GM23338 (cell line): ENCODE measurements at regions not wholly inside any gene's neighbourhood (a gene's known extent, or its start where the extent isn't known, plus 50 kb on each side); places are given as distances from the start of the nearest gene placed in this dataset.

Experiments used
- ATAC-seq: fragments of 200-7000 bp; cut with Tn5 transposase; 3 replicates; pipeline ENCODE4 v1.9.1; 2020
- DNase-seq: peaks from one replicate; pipeline ENCODE4 v3.0.0-alpha.2; 2015; ENCODE audit warnings: low spot score
- H2AFZ ChIP-seq: fragments of 200-600 bp; sonication (generic); 2 replicates; pipeline ENCODE4 v1.8.0; 2016; ENCODE audit warnings: antibody characterized with exemption, mild to moderate bottlenecking, moderate library complexity
- H3F3A ChIP-seq: fragments of 200-600 bp; sonication (generic); replicated peaks from 2 replicates; pipeline ENCODE4 v1.8.0; 2017; ENCODE audit warnings: antibody characterized with exemption, mixed run types, low read depth
- H3K27ac ChIP-seq: fragments of 200-600 bp; sonication (generic); 2 replicates; pipeline ENCODE4 v1.6.1; 2016; ENCODE audit warnings: low read depth
- H3K27me3 ChIP-seq: fragments of 200-600 bp; sonication (generic); 2 replicates; pipeline ENCODE4 v1.8.0; 2016; ENCODE audit warnings: mild to moderate bottlenecking, mixed run types, moderate library complexity; ENCODE audit not compliant: insufficient read depth
- H3K36me3 ChIP-seq: fragments of 200-600 bp; sonication (generic); 2 replicates; pipeline ENCODE4 v1.8.0; 2016; ENCODE audit warnings: mild to moderate bottlenecking; ENCODE audit not compliant: insufficient read depth
- H3K4me1 ChIP-seq: fragments of 200-600 bp; sonication (generic); 2 replicates; pipeline ENCODE4 v1.8.0; 2016; ENCODE audit warnings: mild to moderate bottlenecking, moderate library complexity; ENCODE audit not compliant: insufficient read depth
- H3K4me2 ChIP-seq: fragments of 200-600 bp; sonication (generic); 2 replicates; pipeline ENCODE4 v1.7.1; 2017; ENCODE audit warnings: mixed run types
- H3K4me3 ChIP-seq: fragments of 200-600 bp; sonication (generic); 2 replicates; pipeline ENCODE4 v1.6.1; 2016; ENCODE audit warnings: mixed run types
- H3K79me2 ChIP-seq: fragments of 200-600 bp; sonication (generic); replicated peaks from 2 replicates; pipeline ENCODE4 v1.8.0; 2017; ENCODE audit warnings: mild to moderate bottlenecking; ENCODE audit not compliant: insufficient read depth
- H3K9me2 ChIP-seq: fragments of 200-600 bp; sonication (generic); 2 replicates; pipeline ENCODE4 v1.8.0; 2017; ENCODE audit not compliant: insufficient read depth
- H4K20me1 ChIP-seq: fragments of 200-600 bp; sonication (generic); replicated peaks from 2 replicates; pipeline ENCODE4 v1.8.0; 2017; ENCODE audit warnings: mild to moderate bottlenecking; ENCODE audit not compliant: insufficient read depth
- H3K27ac Mint-ChIP-seq: 2 replicates; pipeline ENCODE4 v1.8.0; 2020; ENCODE audit warnings: inconsistent platforms, mild to moderate bottlenecking, moderate library complexity, mixed read lengths
- H3K27me3 Mint-ChIP-seq: 3 replicates; pipeline ENCODE4 v1.8.0; 2022; ENCODE audit warnings: low read depth, mild to moderate bottlenecking, moderate library complexity, mixed read lengths, inconsistent platforms; ENCODE audit not compliant: insufficient read depth, poor library complexity
- H3K36me3 Mint-ChIP-seq: 3 replicates; pipeline ENCODE4 v1.8.0; 2021; ENCODE audit warnings: low read depth, mild to moderate bottlenecking, inconsistent platforms, moderate library complexity, mixed read lengths
- H3K4me1 Mint-ChIP-seq: 3 replicates; pipeline ENCODE4 v1.8.0; 2020; ENCODE audit warnings: mild to moderate bottlenecking, inconsistent platforms, mixed read lengths
- H3K4me3 Mint-ChIP-seq: 3 replicates; pipeline ENCODE4 v1.8.0; 2021; ENCODE audit warnings: moderate library complexity, mild to moderate bottlenecking, inconsistent platforms, mixed read lengths
- H3K9me3 Mint-ChIP-seq: 3 replicates; pipeline ENCODE4 v1.8.0; 2020; ENCODE audit warnings: moderate library complexity, mild to moderate bottlenecking, inconsistent platforms, mixed read lengths
- CREB1 ChIP-seq: fragments of 250-450 bp; sonication (Bioruptor Pico); IDR thresholded peaks from 2 replicates; pipeline ENCODE4 v1.5.0; 2020; ENCODE audit warnings: low read depth, mild to moderate bottlenecking, moderate library complexity
- CTCF ChIP-seq, 2 experiments: fragments of 200-600 bp in 1 of 2; sonication (generic) in 1 of 2; conservative IDR thresholded peaks; 2 replicates each; pipeline versions ENCODE4 v1.5.1 to v1.6.1; 2016 to 2017; ENCODE audit warnings: antibody characterized with exemption in 2 of 2, low read depth in 2 of 2, mild to moderate bottlenecking in 2 of 2, moderate library complexity in 1 of 2
- ETS1 ChIP-seq: IDR thresholded peaks from 2 replicates; pipeline ENCODE4 v1.6.1; 2016; ENCODE audit warnings: antibody characterized with exemption
- EZH2 ChIP-seq: fragments of 200-600 bp; sonication (generic); IDR thresholded peaks from one replicate; pipeline ENCODE4 v1.8.0; 2017; ENCODE audit warnings: antibody characterized with exemption, mild to moderate bottlenecking, low read depth; ENCODE audit not compliant: unreplicated experiment
- EZH2phosphoT487 ChIP-seq: fragments of 200-600 bp; sonication (generic); IDR thresholded peaks from one replicate; pipeline ENCODE4 v1.8.1; 2018; ENCODE audit warnings: antibody characterized with exemption; ENCODE audit not compliant: unreplicated experiment
- POLR2AphosphoS5 ChIP-seq: IDR thresholded peaks from 2 replicates; pipeline ENCODE4 v1.6.1; 2016; ENCODE audit warnings: antibody characterized with exemption, low read depth
- STAT1 ChIP-seq: IDR thresholded peaks from one replicate; pipeline ENCODE4 v1.6.1; 2016; ENCODE audit warnings: antibody characterized with exemption; ENCODE audit not compliant: unreplicated experiment
- ZNF114 ChIP-seq: fragments of 250-450 bp; sonication (Bioruptor Pico); IDR thresholded peaks from 2 replicates; pipeline ENCODE4 v1.5.0; 2020; ENCODE audit warnings: mild to moderate bottlenecking, moderate library complexity
- ZNF331 ChIP-seq: fragments of 250-450 bp; sonication (Bioruptor Pico); IDR thresholded peaks from 2 replicates; pipeline ENCODE4 v1.5.0; 2020; ENCODE audit warnings: low read depth, mild to moderate bottlenecking, moderate library complexity
- ZNF462 ChIP-seq: fragments of 250-450 bp; sonication (Bioruptor Pico); IDR thresholded peaks from 2 replicates; pipeline ENCODE4 v1.5.0; 2020; ENCODE audit warnings: mild to moderate bottlenecking, moderate library complexity

- no peaks in the 10 kb centered on the region for H3K79me2 ChIP-seq
- no peak overlapping the region for H3K4me2 ChIP-seq
- no peak for TF ChIP-seq CTCF (conservative IDR thresholded peaks at IDR 0.05; ENCODE audit: low read depth in 2 of 2)
- TF ChIP-seq POLR2AphosphoS5 = no peak
- no peak for TF ChIP-seq ZNF114
- H3K4me3 ChIP-seq = no peak overlapping the region
- H3K9me3 Mint-ChIP-seq = peaks cover 47% of the 10 kb centered on the region
- no peak overlapping the region for H2AFZ ChIP-seq
- H3K27ac ChIP-seq = no peak overlapping the region
- H3K4me1 ChIP-seq = no peaks in the 10 kb centered on the region
- no peaks in the 10 kb centered on the region for H3K27me3 ChIP-seq
- peaks cover 39% of the 10 kb centered on the region for H3K36me3 Mint-ChIP-seq
- no peaks in the 10 kb centered on the region for H3F3A ChIP-seq
- no peaks in the 10 kb centered on the region for H3K36me3 ChIP-seq
- peaks cover 2% of the 10 kb centered on the region for H3K27me3 Mint-ChIP-seq
- ATAC-seq = no peak
- H3K4me1 Mint-ChIP-seq = no peaks in the 10 kb centered on the region
- no peak for DNase-seq
- H3K27ac Mint-ChIP-seq = no peak overlapping the region
- no peaks in the 10 kb centered on the region for H3K9me2 ChIP-seq
- no peaks in the 10 kb centered on the region for H4K20me1 ChIP-seq
- no peak overlapping the region for H3K4me3 Mint-ChIP-seq
These were observed 503.6 kb upstream of the ZFP42 start for GRCh38 chr4:187491959-187492358.

- Mint-ChIP-seq H3K36me3 (peaks cover 25% of the 10 kb centered on the region), H3K4me3 (no peak overlapping the region), H3K9me3 (peaks cover 32% of the 10 kb centered on the region), H3K27me3 (no peaks in the 10 kb centered on the region), H3K27ac (no peak overlapping the region), H3K4me1 (no peaks in the 10 kb centered on the region)
- Histone ChIP-seq H2AFZ (no peak overlapping the region), H3K36me3 (no peaks in the 10 kb centered on the region), H3K4me2 (no peak overlapping the region), H4K20me1 (no peaks in the 10 kb centered on the region), H3K27me3 (no peaks in the 10 kb centered on the region), H3F3A (no peaks in the 10 kb centered on the region), H3K27ac (no peak overlapping the region), H3K4me1 (no peaks in the 10 kb centered on the region), H3K79me2 (no peaks in the 10 kb centered on the region), H3K9me2 (no peaks in the 10 kb centered on the region), H3K4me3 (no peak overlapping the region)
- DNase-seq = no peak
- ATAC-seq = no peak
- TF ChIP-seq ZNF114 (no peak), ZNF462 (CRISPR knock-in tag) (no peak), ZNF331 (CRISPR knock-in tag) (no peak), EZH2phosphoT487 (no peak), CREB1 (no peak), ETS1 (no peak), CTCF (conservative IDR thresholded peaks at IDR 0.05; ENCODE audit: low read depth in 2 of 2) (no peak), EZH2 (no peak), STAT1 (no peak), POLR2AphosphoS5 (no peak)
These were observed 501.9 kb upstream of the ZFP42 start for GRCh38 chr4:187493661-187494060.
